Transverse colon (tissue), 4 donors: ENCODE measurements at regions not wholly inside any gene's neighbourhood (a gene's known extent, or its start where the extent isn't known, plus 50 kb on each side); places are given as distances from the start of the nearest gene placed in this dataset.

Experiments
- DNase-seq: peaks from one replicate; pipeline ENCODE4 v3.0.0-alpha.2; 2019
- H3K27ac ChIP-seq, 4 donors: fragments of 200-600 bp; sonication (generic); 2 replicates each; pipeline ENCODE4 v1.5.1; 2016 to 2018; ENCODE audit warnings: inconsistent platforms in 4 of 4
- H3K27me3 ChIP-seq: fragments of 200-600 bp; sonication (generic); 2 replicates; pipeline ENCODE4 v1.5.1; 2017; ENCODE audit warnings: inconsistent platforms
- H3K36me3 ChIP-seq, 4 donors: fragments of 200-600 bp; sonication (generic); 2 replicates each; pipeline ENCODE4 v1.5.1; 2017 to 2019; ENCODE audit warnings: inconsistent platforms in 4 of 4
- H3K4me1 ChIP-seq, 4 donors: fragments of 200-600 bp; sonication (generic); 2 replicates each; pipeline ENCODE4 v1.5.1; 2017 to 2020; ENCODE audit warnings: inconsistent platforms in 4 of 4
- H3K4me3 ChIP-seq, 4 donors: fragments of 200-600 bp; sonication (generic); 1 replicate in 1 of 4; 2 replicates in 3 of 4; pipeline versions ENCODE4 v1.5.1 to v1.6.1; 2017 to 2019; ENCODE audit warnings: inconsistent platforms in 4 of 4
- H3K9me3 ChIP-seq, 2 donors: fragments of 200-600 bp; sonication (generic); 2 replicates each; pipeline ENCODE4 v1.5.1; 2017 to 2019; ENCODE audit warnings: inconsistent platforms in 2 of 2
- EP300 ChIP-seq: sonication (generic); formaldehyde crosslinking; IDR thresholded peaks from one replicate; pipeline ENCODE4 v1.6.1; 2017; ENCODE audit warnings: antibody characterized with exemption, low read depth
- POLR2A ChIP-seq: fragments of 450-650 bp; IDR thresholded peaks from one replicate; pipeline ENCODE4 v1.6.1; 2016; ENCODE audit warnings: antibody characterized with exemption, mild to moderate bottlenecking, moderate library complexity
- POLR2AphosphoS5 ChIP-seq, 3 donors: sonication (generic); formaldehyde crosslinking; IDR thresholded peaks; one replicate each; pipeline ENCODE4 v1.6.1; 2016; ENCODE audit warnings: antibody characterized with exemption in 3 of 3
- WGBS, 2 donors: methylation state at CpG; one replicate each; pipeline ENCODE4 v1.1.5; 2018; ENCODE audit warnings: low coverage in 1 of 2; 5-methylcytosine and 5-hydroxymethylcytosine counted together
- in situ Hi-C, 4 donors: fragments of 200-750 bp; cut with MboI; loops; one replicate each; pipeline versions ENCODE4 v1.15.0 to v1.15.1; 2017; ENCODE audit warnings: low sequenced_read_pairs in 3 of 4, low pct_ligation_motif_present in 1 of 4, low pct_unique_long_range_greater_than_20kb in 1 of 4
- intact Hi-C: fragments of 100-400 bp; cut with DNase I; formaldehyde crosslinking; loops from one replicate; pipeline ENCODE4 v1.15.1; 2023; ENCODE audit warnings: low total_unique reads
- TF ChIP-seq, protein P1 (sequence below), 5 experiments: fragments of 200-600 bp in 3 of 5; fragments of 450-650 bp in 2 of 5; sonication (generic) in 3 of 5; IDR thresholded peaks; 1 replicate in 2 of 5; 2 replicates in 3 of 5; pipeline ENCODE4 v1.5.1; 2016 to 2017; ENCODE audit warnings: antibody characterized with exemption in 5 of 5, inconsistent platforms in 3 of 5, mild to moderate bottlenecking in 2 of 5, moderate library complexity in 1 of 5

DNA sequence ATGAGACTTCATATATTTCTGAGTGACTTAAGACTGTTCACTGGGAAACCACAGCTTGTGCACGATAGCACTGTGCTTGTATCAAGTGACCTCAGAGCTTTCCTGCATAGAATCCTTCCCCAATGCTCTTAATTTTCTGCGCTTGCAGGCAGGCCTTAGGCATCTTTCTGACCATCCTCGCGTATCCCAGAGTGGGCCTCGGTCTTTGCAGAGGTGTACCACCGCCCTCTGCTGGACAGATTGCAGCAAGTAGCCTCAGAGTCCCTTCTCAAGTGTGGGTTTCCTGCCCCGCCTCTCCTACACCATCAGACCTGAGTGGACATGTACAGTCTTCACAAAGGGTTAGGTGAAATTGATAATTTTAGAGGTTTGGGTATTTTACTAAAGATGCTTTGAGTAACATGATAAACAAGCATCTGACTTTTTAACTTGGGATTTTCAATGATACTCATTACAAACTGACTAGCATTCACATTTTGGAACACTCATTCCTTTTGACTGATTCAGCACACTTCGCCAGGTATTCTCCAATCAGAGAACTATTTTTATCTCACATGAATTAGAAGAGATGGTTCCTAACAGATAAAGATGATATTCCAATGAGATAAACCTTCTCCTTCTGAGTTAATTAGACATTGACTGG, 246.5 kb upstream of the USP25 start:
- TF ChIP-seq, protein P1, sequence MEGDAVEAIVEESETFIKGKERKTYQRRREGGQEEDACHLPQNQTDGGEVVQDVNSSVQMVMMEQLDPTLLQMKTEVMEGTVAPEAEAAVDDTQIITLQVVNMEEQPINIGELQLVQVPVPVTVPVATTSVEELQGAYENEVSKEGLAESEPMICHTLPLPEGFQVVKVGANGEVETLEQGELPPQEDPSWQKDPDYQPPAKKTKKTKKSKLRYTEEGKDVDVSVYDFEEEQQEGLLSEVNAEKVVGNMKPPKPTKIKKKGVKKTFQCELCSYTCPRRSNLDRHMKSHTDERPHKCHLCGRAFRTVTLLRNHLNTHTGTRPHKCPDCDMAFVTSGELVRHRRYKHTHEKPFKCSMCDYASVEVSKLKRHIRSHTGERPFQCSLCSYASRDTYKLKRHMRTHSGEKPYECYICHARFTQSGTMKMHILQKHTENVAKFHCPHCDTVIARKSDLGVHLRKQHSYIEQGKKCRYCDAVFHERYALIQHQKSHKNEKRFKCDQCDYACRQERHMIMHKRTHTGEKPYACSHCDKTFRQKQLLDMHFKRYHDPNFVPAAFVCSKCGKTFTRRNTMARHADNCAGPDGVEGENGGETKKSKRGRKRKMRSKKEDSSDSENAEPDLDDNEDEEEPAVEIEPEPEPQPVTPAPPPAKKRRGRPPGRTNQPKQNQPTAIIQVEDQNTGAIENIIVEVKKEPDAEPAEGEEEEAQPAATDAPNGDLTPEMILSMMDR (IDR thresholded peaks at IDR 0.05) = peak; percentile 87 to 91 (median 88)
- TF ChIP-seq POLR2A = no peak
- Histone ChIP-seq H3K36me3 (no peaks in the 10 kb centered on the region), H3K9me3 (no peaks in the 10 kb centered on the region), H3K27me3 (no peaks in the 10 kb centered on the region), H3K4me1 (peaks cover 0 to 3% (median 0%) of the 10 kb centered on the region in 4 donors), H3K4me3 (no peak overlapping the region), H3K27ac (no peak overlapping the region)
- in situ Hi-C loops = loop anchor here (10.0 to 25.0 kb wide), 5 partner anchors 421 to 1096 kb away; partner anchors contain the start of genes NRIP1 (in 2 of the 4) and HSPA13 (in 1 of the 4)
- 12 to 22% methylated on average over 4 to 8 of the region's 8 CpGs for WGBS, 2 donors
- peak; percentile 90 for DNase-seq
- intact Hi-C loops = loop anchor here (5.0 kb wide), 1 partner anchor 621 kb away; no protein-coding TSS in a partner anchor

DNA sequence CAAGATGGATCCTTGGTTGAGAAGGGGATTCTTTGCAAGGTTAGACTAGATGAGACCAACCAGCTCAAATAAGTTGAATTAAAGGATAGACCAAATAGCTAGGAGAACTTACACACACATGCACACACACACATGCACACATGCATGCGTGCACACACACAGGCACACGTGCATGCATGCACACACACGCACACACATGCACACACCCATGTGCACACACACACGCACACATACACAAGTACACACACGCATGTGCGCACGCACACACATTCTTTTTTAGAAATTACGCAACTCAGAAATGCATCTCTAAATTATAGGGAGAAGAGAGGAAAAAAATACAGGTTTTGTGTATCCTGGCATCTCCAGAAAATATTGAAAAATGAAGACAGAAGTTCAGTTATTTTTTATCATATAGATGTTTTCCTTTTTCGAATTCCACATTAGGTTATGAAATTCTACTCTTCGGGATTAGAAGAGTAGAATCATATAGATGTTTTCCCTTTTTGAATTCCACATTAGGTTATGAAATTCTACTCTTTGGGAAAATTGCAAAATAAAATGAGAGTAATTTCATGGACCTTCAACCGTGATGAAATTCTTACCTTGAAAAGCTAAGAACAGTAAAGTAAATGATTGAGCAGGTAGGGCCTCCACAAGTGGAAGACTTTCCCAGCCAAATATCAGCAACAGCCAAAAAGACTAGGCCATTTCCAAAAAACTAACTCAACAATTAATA, 243.2 kb upstream of the USP25 start:
- no peaks in the 10 kb centered on the region for H3K36me3 ChIP-seq
- TF ChIP-seq, protein P1 (IDR thresholded peaks at IDR 0.05) = no peak
- no peak for TF ChIP-seq EP300
- TF ChIP-seq POLR2A = no peak
- no peak for TF ChIP-seq POLR2AphosphoS5 (IDR thresholded peaks at IDR 0.05)
- peaks cover 0 to 3% (median 0%) of the 10 kb centered on the region in 4 donors for H3K4me1 ChIP-seq
- no peaks in the 10 kb centered on the region for H3K9me3 ChIP-seq
- no peak overlapping the region for H3K27ac ChIP-seq
- in situ Hi-C loops (loop anchor here (10.0 to 25.0 kb wide), 5 partner anchors 424 to 1099 kb away; partner anchors contain the start of genes NRIP1 (in 2 of the 4) and HSPA13 (in 1 of the 4)), intact Hi-C loops (no loop called here)
- no peak for DNase-seq
- H3K27me3 ChIP-seq = no peaks in the 10 kb centered on the region
- 89 to 92% methylated on average over 5 to 11 of the region's 11 CpGs for WGBS, 2 donors
- no peak overlapping the region for H3K4me3 ChIP-seq

DNA sequence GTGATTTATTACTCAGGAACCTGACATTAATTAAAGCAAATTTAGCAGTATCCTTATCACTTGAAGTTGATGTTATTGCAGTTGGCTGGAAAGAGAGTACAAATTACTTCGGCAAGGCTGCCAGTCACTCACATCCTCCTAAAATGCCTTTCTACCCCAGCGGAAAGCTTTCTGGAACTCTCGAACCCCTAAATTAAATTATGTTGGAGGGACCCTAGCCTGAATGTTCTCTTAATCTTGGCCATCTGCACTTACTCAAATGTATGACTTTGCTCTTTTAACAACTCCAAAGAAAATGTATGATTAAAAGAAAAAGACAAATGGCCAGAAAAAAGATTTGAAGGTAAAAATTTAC, 242.6 kb upstream of the USP25 start:
- Histone ChIP-seq H3K27ac (no peak overlapping the region), H3K4me3 (no peak overlapping the region), H3K4me1 (peaks cover 0 to 3% (median 0%) of the 10 kb centered on the region in 4 donors), H3K9me3 (no peaks in the 10 kb centered on the region), H3K36me3 (no peaks in the 10 kb centered on the region), H3K27me3 (no peaks in the 10 kb centered on the region)
- TF ChIP-seq, protein P1 (IDR thresholded peaks at IDR 0.05) = no peak
- TF ChIP-seq POLR2A (no peak), EP300 (no peak), POLR2AphosphoS5 (IDR thresholded peaks at IDR 0.05) (no peak)
- intact Hi-C loops (no loop called here), in situ Hi-C loops (loop anchor here (10.0 to 25.0 kb wide), 5 partner anchors 425 to 1100 kb away; partner anchors contain the start of genes NRIP1 (in 2 of the 4) and HSPA13 (in 1 of the 4))
- DNase-seq = no peak
- WGBS, 2 donors = 82 to 89% methylated on average over 3 of the region's 3 CpGs

DNA sequence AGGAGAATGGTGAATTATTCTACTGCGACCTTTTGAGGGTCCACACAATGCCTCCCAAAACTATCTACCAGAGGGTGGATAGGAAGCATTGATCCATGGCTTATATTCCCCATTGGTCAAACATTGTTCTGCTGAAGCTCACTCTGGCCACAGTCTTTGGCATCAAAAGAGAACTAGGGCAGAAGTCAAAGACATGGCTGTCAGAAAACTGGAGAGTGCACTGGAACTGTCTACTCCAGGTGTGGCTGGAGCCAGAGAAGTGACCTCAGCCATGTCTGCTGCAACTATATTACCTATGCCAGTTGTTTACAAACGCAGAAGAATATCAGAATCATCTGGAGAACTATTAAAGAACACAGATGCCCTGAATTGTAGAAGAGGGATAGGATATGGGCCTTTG, 238.7 kb upstream of the USP25 start:
- DNase-seq = no peak
- in situ Hi-C loops = loop anchor here (25.0 kb wide), 4 partner anchors 429 to 1104 kb away; partner anchors contain the start of genes NRIP1 (in 2 of the 4) and HSPA13 (in 1 of the 4)
- WGBS, 2 donors = 69% methylated on average over 2 of the region's 2 CpGs; no CpG with 5 or more reads in 1 of the 2 donors
- intact Hi-C loops = no loop called here
- no peaks in the 10 kb centered on the region for H3K36me3 ChIP-seq
- no peaks in the 10 kb centered on the region for H3K4me1 ChIP-seq
- no peak overlapping the region for H3K27ac ChIP-seq
- H3K9me3 ChIP-seq = no peaks in the 10 kb centered on the region
- H3K27me3 ChIP-seq = no peaks in the 10 kb centered on the region
- TF ChIP-seq EP300 (no peak), POLR2AphosphoS5 (IDR thresholded peaks at IDR 0.05) (no peak), POLR2A (no peak)
- TF ChIP-seq, protein P1 (IDR thresholded peaks at IDR 0.05) = no peak
- H3K4me3 ChIP-seq = no peak overlapping the region
